Panc1 (cell line): ENCODE measurements at regions not wholly inside any gene's neighbourhood (a gene's known extent, or its start where the extent isn't known, plus 50 kb on each side); places are given as distances from the start of the nearest gene placed in this dataset.
"Not testable (repeated sequence)": the region's sequence is repeated elsewhere in the genome, so short reads cannot be mapped to it uniquely, and the experiment has no call there.

ENCODE experiments used
- ATAC-seq: fragments of 200-7000 bp; cut with Tn5 transposase; 2 replicates; pipeline ENCODE4 v1.9.1; 2020; ENCODE audit warnings: mild to moderate bottlenecking, moderate library complexity
- BruUV-seq: library from RNA; stranded (reverse); fragments of 400-500 nt; replicated peaks from 2 replicates; lab custom pipeline; 2021; lab: Mats Ljungman, UMichigan
- CTCF ChIA-PET: fragments of 300-600 bp; sonication (Branson Sonifier 250); formaldehyde crosslinking; loops from one replicate; lab custom pipeline; 2022; ENCODE audit warnings: antibody characterized with exemption; lab: Charles Lee
- POLR2A ChIA-PET: fragments of 300-600 bp; sonication (Branson Sonifier 250); formaldehyde crosslinking; loops from one replicate; lab custom pipeline; 2022; ENCODE audit warnings: antibody characterized with exemption; lab: Charles Lee
- DNase-seq: peaks from one replicate; pipeline ENCODE4 v3.0.0-alpha.2; 2010; ENCODE audit warnings: low read depth, low spot score
- H3K27ac ChIP-seq: 2 replicates; pipeline ENCODE4 v1.5.1; 2011; ENCODE audit warnings: mild to moderate bottlenecking, low read length, inconsistent platforms
- H3K27me3 ChIP-seq: fragments of 200-500 bp; sonication (Bioruptor generic); 2 replicates; pipeline ENCODE4 v1.6.0; 2014; ENCODE audit warnings: low read length, inconsistent platforms; ENCODE audit not compliant: control insufficient read depth, insufficient read depth
- H3K36me3 ChIP-seq: fragments of 200-500 bp; sonication (Bioruptor generic); 2 replicates; pipeline ENCODE4 v1.5.1; 2014; ENCODE audit warnings: inconsistent platforms, mild to moderate bottlenecking, low read length, moderate library complexity; ENCODE audit not compliant: control insufficient read depth, insufficient read depth
- H3K4me1 ChIP-seq: 2 replicates; pipeline ENCODE4 v1.5.1; 2011; ENCODE audit warnings: inconsistent platforms, mild to moderate bottlenecking, low read length, moderate library complexity; ENCODE audit not compliant: control insufficient read depth, insufficient read depth
- H3K4me3 ChIP-seq, 2 experiments: 2 replicates each; pipeline ENCODE4 v1.5.1; 2011 to 2012; ENCODE audit warnings: low read depth in 2 of 2, low read length in 2 of 2, mild to moderate bottlenecking in 2 of 2, inconsistent platforms in 1 of 2, moderate library complexity in 1 of 2
- H3K9me3 ChIP-seq: fragments of 200-500 bp; sonication (Bioruptor generic); 2 replicates; pipeline ENCODE4 v1.5.1; 2014; ENCODE audit warnings: low read depth, mild to moderate bottlenecking, inconsistent platforms, low read length, moderate library complexity; ENCODE audit not compliant: control insufficient read depth, insufficient read depth
- POLR2AphosphoS5 ChIP-seq: IDR thresholded peaks from 2 replicates; pipeline ENCODE4 v1.6.1; 2012; ENCODE audit warnings: mild to moderate bottlenecking, low read depth, low read length, moderate library complexity
- SIN3A ChIP-seq: IDR thresholded peaks from 2 replicates; pipeline ENCODE4 v1.6.1; 2012; ENCODE audit warnings: low read depth, mild to moderate bottlenecking, low read length, moderate library complexity, borderline replicate concordance; ENCODE audit not compliant: insufficient read depth
- TCF7L2 ChIP-seq: IDR thresholded peaks from 2 replicates; pipeline ENCODE4 v1.6.1; 2011; ENCODE audit warnings: mild to moderate bottlenecking, low read depth, low read length, inconsistent platforms
- in situ Hi-C: cut with HindIII; loops from 2 replicates; pipeline ENCODE4 v1.10.0; 2016; ENCODE audit warnings: low sequenced_read_pairs, low pct_unique_long_range_greater_than_20kb
- intact Hi-C: fragments of 100-400 bp; cut with micrococcal nuclease; formaldehyde crosslinking; loops from one replicate; pipeline ENCODE4 v1.10.0; 2022; ENCODE audit not compliant: unreplicated experiment
- TF ChIP-seq, protein P1 (sequence below): fragments of 450-650 bp; IDR thresholded peaks from 2 replicates; pipeline ENCODE4 v1.5.1; 2017; ENCODE audit warnings: mild to moderate bottlenecking
- TF ChIP-seq, protein P2 (sequence below), 2 experiments: IDR thresholded peaks; 2 replicates each; pipeline ENCODE4 v1.6.1; 2011 to 2012; ENCODE audit warnings: low read depth in 2 of 2, control low read depth in 1 of 2, low read length in 1 of 2, mild to moderate bottlenecking in 1 of 2, moderate library complexity in 1 of 2; ENCODE audit not compliant: insufficient read depth in 1 of 2

- Histone ChIP-seq H3K4me1 (no peaks in the 10 kb centered on the region), H3K4me3 (no peak overlapping the region), H3K36me3 (no peaks in the 10 kb centered on the region), H3K27me3 (no peaks in the 10 kb centered on the region), H3K9me3 (no peaks in the 10 kb centered on the region), H3K27ac (no peak overlapping the region)
- DNase-seq (no peak), ATAC-seq (no peak)
- ChIA-PET POLR2A (no interaction called here), CTCF (no interaction called here)
- intact Hi-C loops, result no loop called here
- in situ Hi-C loops, result no loop called here
- no peak for TF ChIP-seq SIN3A
- TF ChIP-seq, protein P1, sequence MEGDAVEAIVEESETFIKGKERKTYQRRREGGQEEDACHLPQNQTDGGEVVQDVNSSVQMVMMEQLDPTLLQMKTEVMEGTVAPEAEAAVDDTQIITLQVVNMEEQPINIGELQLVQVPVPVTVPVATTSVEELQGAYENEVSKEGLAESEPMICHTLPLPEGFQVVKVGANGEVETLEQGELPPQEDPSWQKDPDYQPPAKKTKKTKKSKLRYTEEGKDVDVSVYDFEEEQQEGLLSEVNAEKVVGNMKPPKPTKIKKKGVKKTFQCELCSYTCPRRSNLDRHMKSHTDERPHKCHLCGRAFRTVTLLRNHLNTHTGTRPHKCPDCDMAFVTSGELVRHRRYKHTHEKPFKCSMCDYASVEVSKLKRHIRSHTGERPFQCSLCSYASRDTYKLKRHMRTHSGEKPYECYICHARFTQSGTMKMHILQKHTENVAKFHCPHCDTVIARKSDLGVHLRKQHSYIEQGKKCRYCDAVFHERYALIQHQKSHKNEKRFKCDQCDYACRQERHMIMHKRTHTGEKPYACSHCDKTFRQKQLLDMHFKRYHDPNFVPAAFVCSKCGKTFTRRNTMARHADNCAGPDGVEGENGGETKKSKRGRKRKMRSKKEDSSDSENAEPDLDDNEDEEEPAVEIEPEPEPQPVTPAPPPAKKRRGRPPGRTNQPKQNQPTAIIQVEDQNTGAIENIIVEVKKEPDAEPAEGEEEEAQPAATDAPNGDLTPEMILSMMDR, result no peak
- TF ChIP-seq, protein P2, sequence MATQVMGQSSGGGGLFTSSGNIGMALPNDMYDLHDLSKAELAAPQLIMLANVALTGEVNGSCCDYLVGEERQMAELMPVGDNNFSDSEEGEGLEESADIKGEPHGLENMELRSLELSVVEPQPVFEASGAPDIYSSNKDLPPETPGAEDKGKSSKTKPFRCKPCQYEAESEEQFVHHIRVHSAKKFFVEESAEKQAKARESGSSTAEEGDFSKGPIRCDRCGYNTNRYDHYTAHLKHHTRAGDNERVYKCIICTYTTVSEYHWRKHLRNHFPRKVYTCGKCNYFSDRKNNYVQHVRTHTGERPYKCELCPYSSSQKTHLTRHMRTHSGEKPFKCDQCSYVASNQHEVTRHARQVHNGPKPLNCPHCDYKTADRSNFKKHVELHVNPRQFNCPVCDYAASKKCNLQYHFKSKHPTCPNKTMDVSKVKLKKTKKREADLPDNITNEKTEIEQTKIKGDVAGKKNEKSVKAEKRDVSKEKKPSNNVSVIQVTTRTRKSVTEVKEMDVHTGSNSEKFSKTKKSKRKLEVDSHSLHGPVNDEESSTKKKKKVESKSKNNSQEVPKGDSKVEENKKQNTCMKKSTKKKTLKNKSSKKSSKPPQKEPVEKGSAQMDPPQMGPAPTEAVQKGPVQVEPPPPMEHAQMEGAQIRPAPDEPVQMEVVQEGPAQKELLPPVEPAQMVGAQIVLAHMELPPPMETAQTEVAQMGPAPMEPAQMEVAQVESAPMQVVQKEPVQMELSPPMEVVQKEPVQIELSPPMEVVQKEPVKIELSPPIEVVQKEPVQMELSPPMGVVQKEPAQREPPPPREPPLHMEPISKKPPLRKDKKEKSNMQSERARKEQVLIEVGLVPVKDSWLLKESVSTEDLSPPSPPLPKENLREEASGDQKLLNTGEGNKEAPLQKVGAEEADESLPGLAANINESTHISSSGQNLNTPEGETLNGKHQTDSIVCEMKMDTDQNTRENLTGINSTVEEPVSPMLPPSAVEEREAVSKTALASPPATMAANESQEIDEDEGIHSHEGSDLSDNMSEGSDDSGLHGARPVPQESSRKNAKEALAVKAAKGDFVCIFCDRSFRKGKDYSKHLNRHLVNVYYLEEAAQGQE (IDR thresholded peaks at IDR 0.05; ENCODE audit: insufficient read depth in 1 of 2, low read depth in 2 of 2, low read length in 1 of 2), result no peak
- TF ChIP-seq TCF7L2, result no peak
- TF ChIP-seq POLR2AphosphoS5, result no peak
- BruUV-seq, result no TSS peak
These were observed 432.5 kb upstream of the TENM3 start for GRCh38 chr4:181810711-181811110.

DNA sequence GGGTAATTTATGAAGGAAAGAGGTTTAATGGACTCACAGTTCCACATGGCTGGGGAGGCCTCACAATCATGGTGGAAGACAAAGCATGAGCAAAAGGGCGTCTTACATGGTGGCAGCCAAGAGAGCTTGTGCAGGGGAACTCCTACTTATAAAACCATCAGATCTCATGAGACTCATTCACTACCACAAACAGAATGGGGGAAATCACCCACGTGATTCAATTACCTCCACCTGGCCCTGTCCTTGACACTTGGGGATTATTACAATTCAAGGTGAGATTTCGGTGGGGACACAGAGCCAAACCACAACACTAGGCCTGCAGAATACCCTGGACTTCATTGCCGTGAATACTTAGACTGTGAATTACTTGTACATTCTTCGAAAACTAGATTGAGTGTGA, 431.7 kb upstream of the TENM3 start:
- ATAC-seq, H3K36me3 ChIP-seq, POLR2A ChIA-PET, H3K9me3 ChIP-seq, BruUV-seq, CTCF ChIA-PET, intact Hi-C loops, in situ Hi-C loops, DNase-seq, H3K27ac ChIP-seq, H3K4me3 ChIP-seq, H3K4me1 ChIP-seq, H3K27me3 ChIP-seq: not testable (repeated sequence)

- DNase-seq, result no peak
- CTCF ChIA-PET, result no interaction called here
These were observed 423.3 kb upstream of the TENM3 start for GRCh38 chr4:181819946-181820345.

More at GRCh38 chr4:181819946-181820345, 423.3 kb upstream of the TENM3 start:
- H3K27me3 ChIP-seq, result no peaks in the 10 kb centered on the region
- no TSS peak for BruUV-seq
- H3K4me3 ChIP-seq, result no peak overlapping the region
- POLR2A ChIA-PET, result no interaction called here
- TF ChIP-seq, protein P2 (IDR thresholded peaks at IDR 0.05; ENCODE audit: insufficient read depth in 1 of 2, low read depth in 2 of 2, low read length in 1 of 2), result no peak
- TF ChIP-seq, protein P1, result no peak
- no peak for TF ChIP-seq POLR2AphosphoS5
- no peak for TF ChIP-seq SIN3A
- no peak for TF ChIP-seq TCF7L2
- no peaks in the 10 kb centered on the region for H3K9me3 ChIP-seq
- H3K27ac ChIP-seq, result no peak overlapping the region
- no peaks in the 10 kb centered on the region for H3K4me1 ChIP-seq
- no peak for ATAC-seq
- intact Hi-C loops, result loop anchor here (5.0 kb wide), 1 partner anchor 972 kb away; no protein-coding TSS in a partner anchor
- in situ Hi-C loops, result no loop called here
- no peaks in the 10 kb centered on the region for H3K36me3 ChIP-seq
